ENCODE measurements at regions not wholly inside any gene's neighbourhood (a gene's known extent, or its start where the extent isn't known, plus 50 kb on each side); places are given as distances from the start of the nearest gene placed in this dataset.

DNA sequence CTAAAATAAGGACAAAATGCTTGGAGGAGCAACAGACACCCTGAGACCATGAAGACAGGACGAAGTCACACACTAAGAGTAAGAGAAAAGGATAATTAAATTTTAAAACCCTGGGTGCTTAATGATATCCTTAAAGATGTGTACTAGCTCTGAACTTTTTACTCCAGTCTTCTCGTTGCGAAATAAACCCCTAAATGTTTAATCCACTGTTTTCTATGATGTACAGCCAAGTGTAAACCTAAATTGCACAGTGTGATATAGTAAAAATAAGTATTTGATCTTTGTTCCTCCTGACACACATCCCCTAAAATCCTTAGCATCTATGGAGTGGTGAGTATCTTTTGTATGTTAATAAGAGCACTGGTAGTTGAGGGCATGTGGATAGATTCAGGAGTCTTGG, 157.5 kb upstream of the PKDCC start:
- no peak overlapping the region for H2AFZ ChIP-seq (ENCODE audit: control insufficient read depth, low read depth, low read length)
- H3K27ac ChIP-seq (ENCODE audit: control insufficient read depth, insufficient read depth) = no peak overlapping the region
- intact Hi-C loops (cut with micrococcal nuclease; ENCODE audit: unreplicated experiment) = no loop called here
- BruUV-seq (replicated peaks) = no TSS peak
- DNase-seq (ENCODE audit: low read depth, low spot score) (no peak), ATAC-seq (no peak), FAIRE-seq (no peak)
- WGBS (ENCODE audit: insufficient coverage, insufficient replicate concordance, low lambda C conversion rate, missing lambda C conversion rate) = 0% methylated on average over 3 of the region's 3 CpGs
- no peak overlapping the region for H3K4me2 ChIP-seq (ENCODE audit: control insufficient read depth, insufficient read depth)
- H3K4me1 ChIP-seq (ENCODE audit: control insufficient read depth, insufficient read depth, low read length) = no peaks in the 10 kb centered on the region
- no peaks in the 10 kb centered on the region for H3K9me3 ChIP-seq (replicated peaks; ENCODE audit: control insufficient read depth, insufficient read depth, low read length)
- in situ Hi-C loops (cut with MboI) = no loop called here
- RAD21 ChIA-PET (ENCODE audit: unreplicated experiment) = no interaction called here
- no peaks in the 10 kb centered on the region; a peak in 1 of 4 replicates for H3K27me3 ChIP-seq (replicated peaks in 1 of 2; ENCODE audit: control insufficient read depth in 2 of 2, insufficient read depth in 2 of 2, low read length in 1 of 2)
- no peak overlapping the region for H3K9ac ChIP-seq (ENCODE audit: control insufficient read depth, insufficient read depth, low read length)
- no peaks in the 10 kb centered on the region for H3K36me3 ChIP-seq (ENCODE audit: control insufficient read depth in 2 of 2, insufficient read depth in 2 of 2, low read length in 1 of 2)
- TF ChIP-seq RAD51 (IDR thresholded peaks at IDR 0.05) = no peak
- TF ChIP-seq LARP7 (IDR thresholded peaks at IDR 0.05) = no peak
- TF ChIP-seq POLR2A (IDR thresholded peaks at IDR 0.05; ENCODE audit: low read depth, low read length) = no peak
- no peak for TF ChIP-seq HDGF (IDR thresholded peaks at IDR 0.05)
- TF ChIP-seq, protein P1, sequence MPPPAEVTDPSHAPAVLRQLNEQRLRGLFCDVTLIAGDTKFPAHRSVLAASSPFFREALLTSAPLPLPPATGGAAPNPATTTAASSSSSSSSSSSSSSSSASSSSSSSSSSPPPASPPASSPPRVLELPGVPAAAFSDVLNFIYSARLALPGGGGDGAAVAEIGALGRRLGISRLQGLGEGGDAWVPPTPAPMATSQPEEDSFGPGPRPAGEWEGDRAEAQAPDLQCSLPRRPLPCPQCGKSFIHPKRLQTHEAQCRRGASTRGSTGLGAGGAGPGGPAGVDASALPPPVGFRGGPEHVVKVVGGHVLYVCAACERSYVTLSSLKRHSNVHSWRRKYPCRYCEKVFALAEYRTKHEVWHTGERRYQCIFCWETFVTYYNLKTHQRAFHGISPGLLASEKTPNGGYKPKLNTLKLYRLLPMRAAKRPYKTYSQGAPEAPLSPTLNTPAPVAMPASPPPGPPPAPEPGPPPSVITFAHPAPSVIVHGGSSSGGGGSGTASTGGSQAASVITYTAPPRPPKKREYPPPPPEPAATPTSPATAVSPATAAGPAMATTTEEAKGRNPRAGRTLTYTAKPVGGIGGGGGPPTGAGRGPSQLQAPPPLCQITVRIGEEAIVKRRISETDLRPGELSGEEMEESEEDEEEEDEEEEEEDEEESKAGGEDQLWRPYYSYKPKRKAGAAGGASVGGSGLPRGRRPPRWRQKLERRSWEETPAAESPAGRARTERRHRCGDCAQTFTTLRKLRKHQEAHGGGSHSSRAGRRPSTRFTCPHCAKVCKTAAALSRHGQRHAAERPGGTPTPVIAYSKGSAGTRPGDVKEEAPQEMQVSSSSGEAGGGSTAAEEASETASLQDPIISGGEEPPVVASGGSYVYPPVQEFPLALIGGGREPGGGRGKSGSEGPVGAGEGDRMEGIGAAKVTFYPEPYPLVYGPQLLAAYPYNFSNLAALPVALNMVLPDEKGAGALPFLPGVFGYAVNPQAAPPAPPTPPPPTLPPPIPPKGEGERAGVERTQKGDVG (CRISPR knock-in tag; IDR thresholded peaks at IDR 0.05) = no peak
- no peak for TF ChIP-seq EZH2 (IDR thresholded peaks at IDR 0.05; ENCODE audit: borderline replicate concordance, control insufficient read depth, low read depth, low read length)
- no peak for TF ChIP-seq NFYB (IDR thresholded peaks at IDR 0.05; ENCODE audit: insufficient read depth, low read depth, low read length)
- TF ChIP-seq ATF7 (IDR thresholded peaks at IDR 0.05; ENCODE audit: low read depth) = no peak
- TF ChIP-seq JUNB (IDR thresholded peaks at IDR 0.05) = no peak
- POLR2A ChIA-PET = no interaction called here
- H3K4me3 ChIP-seq = no peak overlapping the region
- CTCF ChIA-PET = no interaction called here
- no peaks in the 10 kb centered on the region for H3K79me2 ChIP-seq (ENCODE audit: control insufficient read depth, insufficient read depth, low read length)
- no peaks in the 10 kb centered on the region for H4K20me1 ChIP-seq (ENCODE audit: control insufficient read depth, insufficient read depth)
- SMC1A ChIA-PET (ENCODE audit: uncharacterized antibody, unreplicated experiment) = no interaction called here

All from GM12878 (cell line).